ENCODE measurements at regions not wholly inside any gene's neighbourhood (a gene's known extent, or its start where the extent isn't known, plus 50 kb on each side); places are given as distances from the start of the nearest gene placed in this dataset.

GRCh38 chr13:103213152-103213551 lies 146.9 kb upstream of the SLC10A2 start:
- DNase-seq = no peak

- DNase-seq = no peak
Measured at GRCh38 chr13:103210348-103210747, 144.1 kb upstream of the SLC10A2 start.

GRCh38 chr13:103203735-103204330 lies 137.6 kb upstream of the SLC10A2 start:
- DNase-seq = no peak

- DNase-seq = no peak
Measured at GRCh38 chr13:103200118-103200885, 134.1 kb upstream of the SLC10A2 start.

GRCh38 chr13:103199380-103200088 lies 133.3 kb upstream of the SLC10A2 start:
- no peak for DNase-seq

GRCh38 chr13:103196356-103196755 lies 130.1 kb upstream of the SLC10A2 start:
- peak in 1 of 2 donors; percentile 11 for DNase-seq

- no peak for DNase-seq
Measured at GRCh38 chr13:103195762-103196161, 129.5 kb upstream of the SLC10A2 start.

- DNase-seq = no peak
Measured at GRCh38 chr13:103194871-103195270, 128.7 kb upstream of the SLC10A2 start.

GRCh38 chr13:103192511-103193135 lies 126.4 kb upstream of the SLC10A2 start:
- DNase-seq = no peak

- DNase-seq = no peak
Measured at GRCh38 chr13:103190841-103191240, 124.6 kb upstream of the SLC10A2 start.

GRCh38 chr13:103188713-103189326 lies 122.6 kb upstream of the SLC10A2 start:
- peak; percentile 44 to 52 for DNase-seq

GRCh38 chr13:103187721-103188156 lies 121.5 kb upstream of the SLC10A2 start:
- DNase-seq = no peak

GRCh38 chr13:103184413-103184812 lies 118.2 kb upstream of the SLC10A2 start:
- DNase-seq = no peak

- DNase-seq = no peak
Measured at GRCh38 chr13:103178986-103179943, 113.0 kb upstream of the SLC10A2 start.

- no peak for DNase-seq
Measured at GRCh38 chr13:103174966-103175365, 108.7 kb upstream of the SLC10A2 start.

GRCh38 chr13:103168901-103169508 lies 102.8 kb upstream of the SLC10A2 start:
- DNase-seq = no peak

- no peak for DNase-seq
Measured at GRCh38 chr13:103164251-103164650, 98.0 kb upstream of the SLC10A2 start.

- no peak for DNase-seq
Measured at GRCh38 chr13:103161476-103161875, 95.3 kb upstream of the SLC10A2 start.

- DNase-seq = no peak
Measured at GRCh38 chr13:103157434-103158145, 91.4 kb upstream of the SLC10A2 start.

- DNase-seq = no peak
Measured at GRCh38 chr13:103157016-103157415, 90.8 kb upstream of the SLC10A2 start.

Measured in right lung (tissue), 2 donors.